Glutamatergic neuron (in vitro differentiated cells): ENCODE measurements at regions not wholly inside any gene's neighbourhood (a gene's known extent, or its start where the extent isn't known, plus 50 kb on each side); places are given as distances from the start of the nearest gene placed in this dataset.
"Not testable (repeated sequence)": the region's sequence is repeated elsewhere in the genome, so short reads cannot be mapped to it uniquely, and the experiment has no call there.

ENCODE experiments used
- DNase-seq: peaks from one replicate; pipeline ENCODE4 v3.0.0; 2022
- H3K27ac Mint-ChIP-seq: one replicate; pipeline ENCODE4 v1.8.0; 2020; ENCODE audit warnings: mild to moderate bottlenecking, mixed read lengths, inconsistent platforms; ENCODE audit not compliant: unreplicated experiment
- H3K27me3 Mint-ChIP-seq: one replicate; pipeline ENCODE4 v1.8.0; 2020; ENCODE audit warnings: mild to moderate bottlenecking, moderate library complexity, mixed read lengths, inconsistent platforms; ENCODE audit not compliant: unreplicated experiment
- H3K36me3 Mint-ChIP-seq: one replicate; pipeline ENCODE4 v1.8.0; 2020; ENCODE audit warnings: mild to moderate bottlenecking, mixed read lengths, inconsistent platforms; ENCODE audit not compliant: unreplicated experiment
- H3K4me1 Mint-ChIP-seq: one replicate; pipeline ENCODE4 v1.8.0; 2020; ENCODE audit warnings: mild to moderate bottlenecking, low read depth, mixed read lengths, inconsistent platforms; ENCODE audit not compliant: unreplicated experiment
- H3K4me3 Mint-ChIP-seq: one replicate; pipeline ENCODE4 v1.8.0; 2020; ENCODE audit warnings: mild to moderate bottlenecking, mixed read lengths, inconsistent platforms; ENCODE audit not compliant: unreplicated experiment
- H3K9me3 Mint-ChIP-seq: one replicate; pipeline ENCODE4 v1.8.0; 2020; ENCODE audit warnings: mild to moderate bottlenecking, moderate library complexity, mixed read lengths, inconsistent platforms; ENCODE audit not compliant: unreplicated experiment
- TF ChIP-seq, protein P1 (sequence below): fragments of 200-600 bp; sonication (generic); IDR thresholded peaks from one replicate; pipeline ENCODE4 v1.5.0; 2021; ENCODE audit not compliant: partially characterized antibody, unreplicated experiment

DNA sequence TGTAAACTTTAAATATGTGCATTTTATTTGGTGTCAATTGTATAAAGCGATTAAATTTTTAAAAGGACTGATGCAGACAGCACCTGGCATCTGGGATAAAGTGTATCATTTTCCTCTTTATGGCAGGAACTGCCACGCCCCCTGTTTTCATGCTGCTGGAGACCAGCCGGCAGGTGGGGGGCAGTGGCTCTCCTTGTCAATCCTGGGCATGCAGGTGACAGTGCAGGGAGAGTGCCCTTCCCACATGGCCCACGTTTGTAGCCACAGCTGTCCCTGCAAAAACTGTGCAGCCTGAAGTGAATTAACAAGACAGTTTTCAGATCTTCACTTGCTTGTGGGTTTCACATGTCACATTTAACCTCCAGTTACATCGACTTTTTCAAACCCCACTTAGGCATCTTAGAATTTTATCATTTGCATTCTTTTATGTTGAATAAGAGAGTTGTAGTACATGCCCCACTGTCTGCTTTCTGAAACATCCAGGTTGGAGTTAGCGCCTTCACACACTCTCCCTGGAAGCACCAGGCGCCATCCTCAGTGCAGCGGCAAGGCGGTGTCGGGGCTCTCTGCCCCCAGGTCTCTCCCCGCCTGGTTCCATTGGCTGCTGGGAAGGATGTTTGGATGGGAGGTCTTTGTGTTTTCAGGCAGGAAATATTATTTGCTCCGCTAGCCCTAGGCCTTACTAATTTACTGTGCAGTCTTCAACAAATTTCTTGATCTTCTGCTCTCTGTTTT lies 134.2 kb upstream of the FAN1 start:
- not testable (repeated sequence) for H3K36me3 Mint-ChIP-seq, H3K9me3 Mint-ChIP-seq, H3K27ac Mint-ChIP-seq, H3K4me3 Mint-ChIP-seq, H3K4me1 Mint-ChIP-seq, DNase-seq, H3K27me3 Mint-ChIP-seq

DNA sequence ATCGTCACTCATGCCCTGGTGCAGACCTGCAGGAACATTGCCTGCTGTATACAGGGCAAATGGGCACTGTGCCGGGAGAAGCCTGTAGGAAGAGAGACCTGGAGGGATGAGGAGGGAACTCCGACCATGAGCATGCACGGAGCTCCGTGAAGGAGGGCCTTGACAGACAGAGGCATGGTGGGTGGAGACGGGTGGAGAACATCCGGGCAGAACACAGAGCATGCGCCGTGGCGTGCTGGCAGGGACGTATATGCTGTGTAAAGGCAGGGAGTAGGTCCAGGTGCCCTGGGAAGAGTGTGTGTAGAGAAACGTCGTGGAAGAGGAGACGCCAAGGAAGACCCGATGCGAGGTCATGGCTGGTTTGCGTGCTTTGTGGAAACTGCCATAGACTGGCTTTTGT lies 133.0 kb upstream of the FAN1 start:
- no peak overlapping the region for H3K4me3 Mint-ChIP-seq
- DNase-seq: no peak
- H3K4me1 Mint-ChIP-seq: no peaks in the 10 kb centered on the region
- H3K9me3 Mint-ChIP-seq: no peaks in the 10 kb centered on the region
- TF ChIP-seq, protein P1, sequence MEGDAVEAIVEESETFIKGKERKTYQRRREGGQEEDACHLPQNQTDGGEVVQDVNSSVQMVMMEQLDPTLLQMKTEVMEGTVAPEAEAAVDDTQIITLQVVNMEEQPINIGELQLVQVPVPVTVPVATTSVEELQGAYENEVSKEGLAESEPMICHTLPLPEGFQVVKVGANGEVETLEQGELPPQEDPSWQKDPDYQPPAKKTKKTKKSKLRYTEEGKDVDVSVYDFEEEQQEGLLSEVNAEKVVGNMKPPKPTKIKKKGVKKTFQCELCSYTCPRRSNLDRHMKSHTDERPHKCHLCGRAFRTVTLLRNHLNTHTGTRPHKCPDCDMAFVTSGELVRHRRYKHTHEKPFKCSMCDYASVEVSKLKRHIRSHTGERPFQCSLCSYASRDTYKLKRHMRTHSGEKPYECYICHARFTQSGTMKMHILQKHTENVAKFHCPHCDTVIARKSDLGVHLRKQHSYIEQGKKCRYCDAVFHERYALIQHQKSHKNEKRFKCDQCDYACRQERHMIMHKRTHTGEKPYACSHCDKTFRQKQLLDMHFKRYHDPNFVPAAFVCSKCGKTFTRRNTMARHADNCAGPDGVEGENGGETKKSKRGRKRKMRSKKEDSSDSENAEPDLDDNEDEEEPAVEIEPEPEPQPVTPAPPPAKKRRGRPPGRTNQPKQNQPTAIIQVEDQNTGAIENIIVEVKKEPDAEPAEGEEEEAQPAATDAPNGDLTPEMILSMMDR: no peak
- H3K27ac Mint-ChIP-seq: no peak overlapping the region
- H3K36me3 Mint-ChIP-seq: peaks cover 4% of the 10 kb centered on the region
- H3K27me3 Mint-ChIP-seq: peaks cover 3% of the 10 kb centered on the region

DNA sequence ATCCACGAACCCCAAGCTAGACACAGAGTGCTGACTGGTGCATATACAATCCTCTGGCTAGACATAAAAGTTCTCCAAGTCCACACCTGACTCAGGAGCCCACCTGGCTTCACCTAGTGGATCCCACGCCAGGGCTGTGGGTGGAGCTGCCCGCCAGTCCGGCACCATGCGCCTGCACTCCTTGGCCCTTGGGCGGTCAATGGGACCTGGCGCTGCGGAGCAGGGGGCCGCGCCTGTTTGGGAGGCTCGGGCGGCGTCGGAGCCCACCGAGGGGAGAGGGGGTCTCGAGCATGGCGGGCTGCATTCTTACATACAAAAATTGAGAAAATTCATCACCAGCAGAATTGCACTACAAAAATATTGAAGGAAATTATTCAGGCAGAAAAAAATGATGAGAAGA lies 120.7 kb upstream of the FAN1 start:
- H3K27me3 Mint-ChIP-seq: no peaks in the 10 kb centered on the region
- H3K4me1 Mint-ChIP-seq: no peaks in the 10 kb centered on the region

DNA sequence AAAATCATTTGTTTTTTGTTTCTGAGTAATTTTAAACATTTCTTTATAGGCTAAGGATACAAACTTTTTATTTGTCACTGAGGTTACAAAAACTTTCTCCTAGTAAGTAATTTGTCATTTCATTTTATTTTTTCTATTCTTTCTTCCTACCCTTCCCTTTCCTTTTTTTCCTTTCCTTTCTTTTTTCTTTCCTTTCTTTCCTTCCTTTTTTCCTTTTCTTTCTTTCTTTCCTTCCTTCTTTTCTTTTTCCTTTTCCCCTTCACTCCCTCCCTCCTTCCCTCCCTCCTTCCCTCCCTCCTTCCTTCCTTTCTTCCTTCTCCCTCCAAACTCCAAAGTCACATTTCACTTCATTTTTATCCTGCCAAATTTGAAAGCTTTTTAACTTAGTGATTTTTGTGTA lies 115.1 kb upstream of the FAN1 start:
- TF ChIP-seq, protein P1: no peak
- no peak overlapping the region for H3K4me3 Mint-ChIP-seq
- no peaks in the 10 kb centered on the region for H3K36me3 Mint-ChIP-seq
- H3K27ac Mint-ChIP-seq: no peak overlapping the region
- no peaks in the 10 kb centered on the region for H3K9me3 Mint-ChIP-seq
- H3K27me3 Mint-ChIP-seq: no peaks in the 10 kb centered on the region
- H3K4me1 Mint-ChIP-seq: no peaks in the 10 kb centered on the region
- DNase-seq: no peak

More for the DNA sequence above, 120.7 kb upstream of the FAN1 start:
- DNase-seq: no peak
- TF ChIP-seq, protein P1: no peak
- Mint-ChIP-seq H3K36me3 (no peaks in the 10 kb centered on the region), H3K4me3 (no peak overlapping the region), H3K9me3 (peaks cover 4% of the 10 kb centered on the region), H3K27ac (no peak overlapping the region)

DNA sequence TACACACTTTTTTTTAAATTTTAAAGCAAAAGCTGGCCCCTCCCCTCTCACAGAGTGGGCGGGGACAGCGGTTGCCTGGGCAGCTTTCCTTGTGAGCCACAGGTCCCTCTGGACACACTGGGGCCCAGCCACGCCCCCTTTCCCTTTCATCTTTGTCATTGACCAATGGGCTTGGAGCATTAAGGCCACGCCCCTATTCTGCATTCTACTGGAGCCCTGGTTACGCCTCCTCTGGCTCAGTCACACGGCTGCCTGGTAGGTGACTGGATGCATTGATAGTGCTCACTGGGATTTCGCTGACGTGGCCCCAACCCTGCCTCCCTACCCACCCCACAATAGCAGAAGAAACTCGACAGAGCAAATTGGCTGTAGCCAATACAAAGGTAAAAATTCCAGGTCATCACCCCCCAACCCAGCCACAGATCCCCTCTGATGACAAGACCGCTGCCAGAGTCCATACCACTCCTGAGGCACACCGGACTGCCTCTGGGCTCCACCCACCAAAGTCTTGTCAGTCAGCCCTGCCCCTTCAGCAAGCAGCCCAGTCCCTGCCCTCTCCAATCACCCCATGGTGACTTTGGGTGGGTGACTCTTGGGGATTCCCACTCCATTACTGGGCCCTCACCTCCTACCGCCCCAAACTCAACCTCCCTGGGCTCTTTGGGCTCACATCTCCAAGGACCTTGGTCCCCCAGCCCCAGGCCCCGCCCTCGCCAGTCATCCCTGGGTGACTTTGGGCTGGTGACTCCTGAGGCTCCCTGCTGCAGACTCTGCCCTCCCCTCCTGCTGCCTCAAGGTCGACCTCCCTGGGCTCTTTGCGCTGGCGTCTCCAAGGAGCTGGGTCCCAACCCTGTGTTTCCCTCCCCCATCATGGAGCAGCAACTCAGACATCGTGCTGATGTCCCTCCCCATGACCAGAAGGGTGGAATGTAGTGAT lies 112.2 kb upstream of the FAN1 start:
- Mint-ChIP-seq H3K4me1 (peaks cover 2% of the 10 kb centered on the region), H3K36me3 (no peaks in the 10 kb centered on the region)
- no peak for DNase-seq

DNA sequence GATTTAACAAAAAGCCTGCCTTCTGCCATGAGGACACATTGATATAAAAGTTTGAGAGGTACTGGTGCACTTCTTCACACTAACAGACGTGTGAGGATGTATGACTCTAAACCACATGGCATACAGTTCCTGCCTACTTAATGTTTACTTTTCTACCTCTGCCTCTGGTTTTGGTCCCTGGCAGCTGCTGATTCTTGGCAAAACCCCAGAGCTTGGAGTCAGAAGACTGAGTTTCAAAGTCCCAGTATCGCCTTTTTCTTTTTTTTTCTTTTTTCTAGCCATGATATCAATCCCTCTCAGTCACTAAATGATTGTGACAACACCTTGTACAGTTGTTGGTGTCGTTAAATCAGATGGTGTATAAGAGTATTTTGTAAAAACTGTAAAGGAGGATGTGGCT lies 110.9 kb upstream of the FAN1 start:
- H3K36me3 Mint-ChIP-seq, H3K27ac Mint-ChIP-seq, H3K9me3 Mint-ChIP-seq, DNase-seq, H3K27me3 Mint-ChIP-seq, H3K4me3 Mint-ChIP-seq, H3K4me1 Mint-ChIP-seq: not testable (repeated sequence)

More for the DNA sequence above, 112.2 kb upstream of the FAN1 start:
- Mint-ChIP-seq H3K27ac (no peak overlapping the region), H3K27me3 (peaks cover 3% of the 10 kb centered on the region), H3K9me3 (no peaks in the 10 kb centered on the region), H3K4me3 (no peak overlapping the region)
- TF ChIP-seq, protein P1: no peak
